Mesodermal cell (in vitro differentiated cells): ENCODE measurements at regions not wholly inside any gene's neighbourhood (a gene's known extent, or its start where the extent isn't known, plus 50 kb on each side); places are given as distances from the start of the nearest gene placed in this dataset.
"Not testable (repeated sequence)": the region's sequence is repeated elsewhere in the genome, so short reads cannot be mapped to it uniquely, and the experiment has no call there.

Experiments
- H3K27ac ChIP-seq: 2 replicates; pipeline ENCODE4 v1.7.0; 2013; ENCODE audit warnings: mild to moderate bottlenecking, low read depth, low read length, moderate library complexity; ENCODE audit not compliant: severe bottlenecking
- H3K36me3 ChIP-seq: 2 replicates; pipeline ENCODE4 v1.7.1; 2013; ENCODE audit warnings: mild to moderate bottlenecking, low read length, moderate library complexity; ENCODE audit not compliant: control insufficient read depth, insufficient read depth
- H3K4me1 ChIP-seq: one replicate; pipeline ENCODE4 v1.7.1; 2013; ENCODE audit warnings: mild to moderate bottlenecking, low read length; ENCODE audit not compliant: insufficient read depth, control insufficient read depth, poor library complexity, severe bottlenecking
- H3K4me3 ChIP-seq: 2 replicates; pipeline ENCODE4 v1.7.0; 2013; ENCODE audit warnings: low read length, control low read depth, mild to moderate bottlenecking; ENCODE audit not compliant: insufficient read depth, poor library complexity, severe bottlenecking; ENCODE audit errors: extremely low read depth
- H3K9me3 ChIP-seq: 2 replicates; pipeline ENCODE4 v1.7.1; 2013; ENCODE audit warnings: mild to moderate bottlenecking, low read length, moderate library complexity; ENCODE audit not compliant: control insufficient read depth
- WGBS, 2 experiments: methylation state at CpG; one replicate each; pipeline ENCODE4 v1.1.5; 2013; ENCODE audit warnings: missing lambda C conversion rate in 2 of 2; ENCODE audit not compliant: insufficient coverage in 2 of 2; 5-methylcytosine and 5-hydroxymethylcytosine counted together

GRCh38 chr3:82475306-82475705 lies 713.9 kb upstream of the GBE1 start:
- H3K9me3 ChIP-seq, result no peaks in the 10 kb centered on the region
- H3K36me3 ChIP-seq, result no peaks in the 10 kb centered on the region
- no CpG with 5 or more reads among the region's 1 CpG for WGBS, 2 experiments
- no peak overlapping the region for H3K4me3 ChIP-seq
- H3K4me1 ChIP-seq, result no peaks in the 10 kb centered on the region
- no peak overlapping the region for H3K27ac ChIP-seq

- no peak overlapping the region for H3K27ac ChIP-seq
- no peak overlapping the region for H3K4me3 ChIP-seq
- no peaks in the 10 kb centered on the region for H3K36me3 ChIP-seq
- no peaks in the 10 kb centered on the region for H3K4me1 ChIP-seq
- H3K9me3 ChIP-seq, result no peaks in the 10 kb centered on the region
Observed at GRCh38 chr3:82474711-82475110, 713.3 kb upstream of the GBE1 start.

GRCh38 chr3:82473864-82474541 lies 712.6 kb upstream of the GBE1 start:
- Histone ChIP-seq H3K27ac (no peak overlapping the region), H3K9me3 (no peaks in the 10 kb centered on the region), H3K4me3 (no peak overlapping the region), H3K36me3 (no peaks in the 10 kb centered on the region), H3K4me1 (no peaks in the 10 kb centered on the region)

GRCh38 chr3:82467051-82467450 lies 705.6 kb upstream of the GBE1 start:
- Histone ChIP-seq H3K4me1 (no peaks in the 10 kb centered on the region), H3K9me3 (no peaks in the 10 kb centered on the region), H3K27ac (no peak overlapping the region), H3K36me3 (no peaks in the 10 kb centered on the region), H3K4me3 (no peak overlapping the region)
- 86% methylated on average over 1 of the region's 1 CpG; no CpG with 5 or more reads in 1 of the 2 experiments for WGBS, 2 experiments

- Histone ChIP-seq H3K4me3 (no peak overlapping the region), H3K9me3 (no peaks in the 10 kb centered on the region), H3K36me3 (no peaks in the 10 kb centered on the region), H3K4me1 (no peaks in the 10 kb centered on the region), H3K27ac (no peak overlapping the region)
- WGBS, 2 experiments, result 76 to 90% methylated on average over 3 of the region's 6 CpGs
Observed at GRCh38 chr3:82462977-82463376, 701.5 kb upstream of the GBE1 start.

GRCh38 chr3:82461049-82461889 lies 699.8 kb upstream of the GBE1 start:
- 64 to 68% methylated on average over 5 of the region's 10 CpGs for WGBS, 2 experiments
- no peaks in the 10 kb centered on the region for H3K4me1 ChIP-seq
- H3K36me3 ChIP-seq, result no peaks in the 10 kb centered on the region
- H3K4me3 ChIP-seq, result no peak overlapping the region
- no peaks in the 10 kb centered on the region for H3K9me3 ChIP-seq
- no peak overlapping the region for H3K27ac ChIP-seq

GRCh38 chr3:82448320-82448719 lies 686.9 kb upstream of the GBE1 start:
- H3K4me3 ChIP-seq, result no peak overlapping the region
- no peaks in the 10 kb centered on the region for H3K9me3 ChIP-seq
- WGBS, 2 experiments, result 14 to 52% methylated on average over 1 to 2 of the region's 2 CpGs
- H3K36me3 ChIP-seq, result no peaks in the 10 kb centered on the region
- no peak overlapping the region for H3K27ac ChIP-seq
- no peaks in the 10 kb centered on the region for H3K4me1 ChIP-seq

GRCh38 chr3:82428821-82429220 lies 667.4 kb upstream of the GBE1 start:
- not testable (repeated sequence) for H3K36me3 ChIP-seq, H3K9me3 ChIP-seq, H3K4me3 ChIP-seq, H3K4me1 ChIP-seq, H3K27ac ChIP-seq
- 16 to 21% methylated on average over 6 to 7 of the region's 7 CpGs for WGBS, 2 experiments

- Histone ChIP-seq H3K27ac (no peak overlapping the region), H3K4me1 (no peaks in the 10 kb centered on the region), H3K4me3 (no peak overlapping the region), H3K36me3 (no peaks in the 10 kb centered on the region), H3K9me3 (no peaks in the 10 kb centered on the region)
- no CpG with 5 or more reads among the region's 1 CpG for WGBS, 2 experiments
Observed at GRCh38 chr3:82424031-82424339, 662.5 kb upstream of the GBE1 start.

- H3K36me3 ChIP-seq, result no peaks in the 10 kb centered on the region
- H3K9me3 ChIP-seq, result no peaks in the 10 kb centered on the region
- no peaks in the 10 kb centered on the region for H3K4me1 ChIP-seq
- H3K27ac ChIP-seq, result no peak overlapping the region
- WGBS, 2 experiments, result 0 to 17% methylated on average over 1 of the region's 2 CpGs
- H3K4me3 ChIP-seq, result no peak overlapping the region
Observed at GRCh38 chr3:82423268-82424030, 662.0 kb upstream of the GBE1 start.

- H3K9me3 ChIP-seq, result no peaks in the 10 kb centered on the region
- H3K27ac ChIP-seq, result no peak overlapping the region
- WGBS, 2 experiments, result no CpG with 5 or more reads among the region's 1 CpG
Observed at GRCh38 chr3:82416830-82417229, 655.4 kb upstream of the GBE1 start.

More at GRCh38 chr3:82416830-82417229, 655.4 kb upstream of the GBE1 start:
- H3K4me3 ChIP-seq, result no peak overlapping the region
- H3K36me3 ChIP-seq, result no peaks in the 10 kb centered on the region
- H3K4me1 ChIP-seq, result no peaks in the 10 kb centered on the region
